IPS DF 19.7 (cell line): ENCODE measurements at regions not wholly inside any gene's neighbourhood (a gene's known extent, or its start where the extent isn't known, plus 50 kb on each side); places are given as distances from the start of the nearest gene placed in this dataset.

ENCODE experiments used
- DNase-seq: peaks from one replicate; pipeline ENCODE4 v3.0.0-alpha.2; 2013; ENCODE audit warnings: low read depth, low spot score

- DNase-seq, result no peak
Observed at GRCh38 chr16:81185416-81185815, 53.1 kb upstream of the BCO1 start.

- peak; percentile 92 for DNase-seq
Observed at GRCh38 chr16:81181013-81181720, 57.3 kb upstream of the BCO1 start.

- DNase-seq, result no peak
Observed at GRCh38 chr16:81180578-81180977, 57.9 kb upstream of the BCO1 start.

- no peak for DNase-seq
Observed at GRCh38 chr16:81179219-81179618, 59.3 kb upstream of the BCO1 start.

GRCh38 chr16:81175325-81175891 is 63.1 kb upstream of the BCO1 start:
- no peak for DNase-seq

GRCh38 chr16:81174644-81175324 is 63.7 kb upstream of the BCO1 start:
- no peak for DNase-seq

GRCh38 chr16:81172769-81173658 is 65.5 kb upstream of the BCO1 start:
- no peak for DNase-seq

- DNase-seq, result no peak
Observed at GRCh38 chr16:81170824-81171223, 67.7 kb upstream of the BCO1 start.

GRCh38 chr16:81168406-81168805 is 70.1 kb upstream of the BCO1 start:
- no peak for DNase-seq

- DNase-seq, result no peak
Observed at GRCh38 chr16:81167851-81168250, 70.6 kb upstream of the BCO1 start.

GRCh38 chr16:81166417-81167300 is 70.5 kb upstream of the GCSH start:
- DNase-seq, result no peak

- no peak for DNase-seq
Observed at GRCh38 chr16:81165411-81166097, 69.4 kb upstream of the GCSH start.

- no peak for DNase-seq
Observed at GRCh38 chr16:81164958-81165357, 68.8 kb upstream of the GCSH start.

GRCh38 chr16:81164481-81164880 is 68.3 kb upstream of the GCSH start:
- DNase-seq, result no peak

GRCh38 chr16:81163671-81164070 is 67.5 kb upstream of the GCSH start:
- DNase-seq, result no peak

- no peak for DNase-seq
Observed at GRCh38 chr16:81158964-81159363, 62.8 kb upstream of the GCSH start.

- no peak for DNase-seq
Observed at GRCh38 chr16:81155769-81156168, 59.6 kb upstream of the GCSH start.

- DNase-seq, result no peak
Observed at GRCh38 chr16:81151648-81152310, 55.6 kb upstream of the GCSH start.

- no peak for DNase-seq
Observed at GRCh38 chr16:81149614-81150013, 53.4 kb upstream of the GCSH start.

- no peak for DNase-seq
Observed at GRCh38 chr16:81148277-81148676, 52.1 kb upstream of the GCSH start.
